MCF 10A (cell line): ENCODE measurements at regions not wholly inside any gene's neighbourhood (a gene's known extent, or its start where the extent isn't known, plus 50 kb on each side); places are given as distances from the start of the nearest gene placed in this dataset.

ENCODE experiments used
- BruUV-seq: library from RNA; stranded (reverse); fragments of 400-500 nt; replicated peaks from 2 replicates; lab custom pipeline; 2021; lab: Mats Ljungman, UMichigan
- CTCF ChIA-PET: fragments of 300-600 bp; sonication (Branson Sonifier 250); formaldehyde crosslinking; extraction: SDS; loops from one replicate; lab custom pipeline; 2021; ENCODE audit warnings: antibody characterized with exemption, inconsistent platforms; lab: Yijun Ruan, JAX
- POLR2A ChIA-PET: fragments of 300-600, 350-650 bp; sonication (Branson Sonifier 250); formaldehyde crosslinking; extraction: SDS; loops from one replicate; lab custom pipeline; 2020; ENCODE audit warnings: antibody characterized with exemption, inconsistent platforms; lab: Yijun Ruan, JAX
- DNase-seq: peaks from one replicate; pipeline ENCODE4 v3.0.0-alpha.2; 2018; ENCODE audit not compliant: unreplicated experiment
- H3K27ac Mint-ChIP-seq: one replicate; pipeline ENCODE4 v1.8.0; 2022; ENCODE audit warnings: mild to moderate bottlenecking, low read depth, mixed read lengths; ENCODE audit not compliant: unreplicated experiment
- H3K27me3 Mint-ChIP-seq: one replicate; pipeline ENCODE4 v1.8.0; 2022; ENCODE audit warnings: mixed read lengths; ENCODE audit not compliant: insufficient read depth, unreplicated experiment
- H3K36me3 Mint-ChIP-seq: one replicate; pipeline ENCODE4 v1.8.0; 2022; ENCODE audit warnings: mild to moderate bottlenecking, moderate library complexity, mixed read lengths; ENCODE audit not compliant: insufficient read depth, unreplicated experiment
- H3K4me1 Mint-ChIP-seq: one replicate; pipeline ENCODE4 v1.8.0; 2022; ENCODE audit warnings: mixed read lengths; ENCODE audit not compliant: insufficient read depth, unreplicated experiment
- H3K4me3 Mint-ChIP-seq: one replicate; pipeline ENCODE4 v1.8.0; 2022; ENCODE audit warnings: mild to moderate bottlenecking, moderate library complexity, mixed read lengths; ENCODE audit not compliant: unreplicated experiment
- H3K9me3 Mint-ChIP-seq: one replicate; pipeline ENCODE4 v1.8.0; 2022; ENCODE audit warnings: mixed read lengths; ENCODE audit not compliant: unreplicated experiment
- intact Hi-C: fragments of 100-400 bp; cut with micrococcal nuclease; formaldehyde crosslinking; loops from 2 replicates; pipeline ENCODE4 v1.14.1; 2022
- TF ChIP-seq, protein P1 (sequence below): fragments of 200-600 bp; IDR thresholded peaks from one replicate; pipeline ENCODE4 v1.8.0; 2022; ENCODE audit warnings: antibody characterized with exemption, mild to moderate bottlenecking; ENCODE audit not compliant: unreplicated experiment

DNA sequence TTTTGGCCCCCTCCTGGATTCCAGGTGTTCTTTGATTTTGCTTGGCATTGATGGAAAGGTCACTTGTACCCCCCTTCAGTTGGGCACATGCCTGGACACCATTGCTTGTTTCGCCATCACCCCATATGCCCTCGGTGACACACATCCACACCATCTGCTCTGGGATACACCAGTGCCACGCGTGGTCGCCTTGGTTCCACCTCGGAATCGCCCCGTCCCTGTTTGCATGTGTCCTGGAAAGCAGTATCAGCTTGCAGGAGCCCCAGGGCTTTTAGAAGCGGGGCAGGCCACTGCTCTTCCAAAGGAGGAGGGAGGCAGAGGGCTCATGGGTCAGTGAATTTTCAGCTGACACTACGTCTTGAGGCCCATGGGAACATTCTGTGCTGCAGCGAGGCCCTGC, 607.9 kb downstream of the KCNJ18 start:
- POLR2A ChIA-PET, result no interaction called here

DNA sequence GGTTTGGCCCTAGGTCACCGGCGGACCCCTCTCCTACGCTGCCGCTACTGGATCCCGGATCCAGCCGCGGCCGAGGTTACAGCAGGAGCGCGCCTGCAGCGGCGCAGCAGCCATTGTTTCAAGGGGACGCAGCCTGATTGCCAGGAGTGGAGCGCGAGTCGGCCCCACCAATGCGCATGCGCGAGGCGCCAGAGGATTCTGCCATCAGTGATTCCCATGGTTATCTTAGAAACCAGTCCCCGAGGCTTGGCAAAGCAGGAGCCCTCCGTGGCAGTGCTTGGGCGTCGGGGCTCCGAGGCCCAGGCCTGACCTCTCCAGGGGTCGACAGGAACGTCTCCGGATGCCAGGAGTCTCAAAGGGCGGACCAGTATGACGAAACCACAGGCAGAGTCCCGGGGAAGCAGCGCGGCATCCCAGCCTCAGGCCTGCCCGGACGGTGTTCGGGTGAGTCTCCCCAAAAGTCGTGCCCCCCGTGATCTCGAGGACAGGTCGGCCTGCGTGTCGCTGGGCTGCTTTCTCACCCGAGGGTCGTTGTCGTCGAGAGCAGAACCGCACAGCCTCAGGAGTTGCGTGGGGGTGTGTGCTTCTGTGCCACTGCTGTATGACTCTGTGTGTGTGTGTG, 608.5 kb downstream of the KCNJ18 start:
- CTCF ChIA-PET, result no interaction called here
- intact Hi-C loops, result no loop called here
- TF ChIP-seq, protein P1, sequence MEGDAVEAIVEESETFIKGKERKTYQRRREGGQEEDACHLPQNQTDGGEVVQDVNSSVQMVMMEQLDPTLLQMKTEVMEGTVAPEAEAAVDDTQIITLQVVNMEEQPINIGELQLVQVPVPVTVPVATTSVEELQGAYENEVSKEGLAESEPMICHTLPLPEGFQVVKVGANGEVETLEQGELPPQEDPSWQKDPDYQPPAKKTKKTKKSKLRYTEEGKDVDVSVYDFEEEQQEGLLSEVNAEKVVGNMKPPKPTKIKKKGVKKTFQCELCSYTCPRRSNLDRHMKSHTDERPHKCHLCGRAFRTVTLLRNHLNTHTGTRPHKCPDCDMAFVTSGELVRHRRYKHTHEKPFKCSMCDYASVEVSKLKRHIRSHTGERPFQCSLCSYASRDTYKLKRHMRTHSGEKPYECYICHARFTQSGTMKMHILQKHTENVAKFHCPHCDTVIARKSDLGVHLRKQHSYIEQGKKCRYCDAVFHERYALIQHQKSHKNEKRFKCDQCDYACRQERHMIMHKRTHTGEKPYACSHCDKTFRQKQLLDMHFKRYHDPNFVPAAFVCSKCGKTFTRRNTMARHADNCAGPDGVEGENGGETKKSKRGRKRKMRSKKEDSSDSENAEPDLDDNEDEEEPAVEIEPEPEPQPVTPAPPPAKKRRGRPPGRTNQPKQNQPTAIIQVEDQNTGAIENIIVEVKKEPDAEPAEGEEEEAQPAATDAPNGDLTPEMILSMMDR, result no peak
- Mint-ChIP-seq H3K9me3 (peaks cover 36% of the 10 kb centered on the region), H3K36me3 (no peaks in the 10 kb centered on the region), H3K27ac (no peak overlapping the region), H3K4me1 (no peaks in the 10 kb centered on the region), H3K27me3 (no peaks in the 10 kb centered on the region), H3K4me3 (no peak overlapping the region)
- POLR2A ChIA-PET, result no interaction called here
- BruUV-seq, result no TSS peak
- no peak for DNase-seq

More for the DNA sequence above, 607.9 kb downstream of the KCNJ18 start:
- TF ChIP-seq, protein P1, result no peak
- no peak for DNase-seq
- no TSS peak for BruUV-seq
- no peaks in the 10 kb centered on the region for H3K27me3 Mint-ChIP-seq
- no peak overlapping the region for H3K27ac Mint-ChIP-seq
- no peaks in the 10 kb centered on the region for H3K36me3 Mint-ChIP-seq
- CTCF ChIA-PET, result no interaction called here
- H3K4me3 Mint-ChIP-seq, result no peak overlapping the region
- intact Hi-C loops, result no loop called here
- no peaks in the 10 kb centered on the region for H3K4me1 Mint-ChIP-seq
- H3K9me3 Mint-ChIP-seq, result peaks cover 30% of the 10 kb centered on the region

DNA sequence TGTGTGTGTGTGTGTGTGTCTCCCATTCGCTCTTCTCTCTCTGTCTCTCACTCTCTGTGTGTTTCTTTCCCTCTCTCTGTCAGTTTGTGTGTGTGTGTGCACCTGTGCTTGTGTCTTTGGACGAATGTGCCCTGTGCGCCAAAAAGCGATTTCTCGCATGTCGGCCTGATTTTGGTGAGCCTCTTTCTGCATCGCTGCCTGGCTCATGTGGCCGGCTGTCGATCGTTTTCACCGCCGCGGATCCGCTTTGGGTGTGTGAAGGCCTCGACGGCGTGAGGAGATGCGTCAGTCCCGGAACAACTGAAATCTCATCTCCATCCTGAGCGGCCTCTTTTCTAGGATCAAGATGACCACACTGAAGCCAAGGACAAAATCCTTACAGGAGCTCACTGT, 609.0 kb downstream of the KCNJ18 start:
- intact Hi-C loops, result no loop called here
- Mint-ChIP-seq H3K27me3 (no peaks in the 10 kb centered on the region), H3K9me3 (peaks cover 37% of the 10 kb centered on the region), H3K36me3 (no peaks in the 10 kb centered on the region), H3K4me1 (no peaks in the 10 kb centered on the region), H3K27ac (no peak overlapping the region), H3K4me3 (no peak overlapping the region)
- TF ChIP-seq, protein P1, result no peak
- DNase-seq, result no peak
- BruUV-seq, result no TSS peak
- CTCF ChIA-PET, result no interaction called here
- POLR2A ChIA-PET, result no interaction called here

DNA sequence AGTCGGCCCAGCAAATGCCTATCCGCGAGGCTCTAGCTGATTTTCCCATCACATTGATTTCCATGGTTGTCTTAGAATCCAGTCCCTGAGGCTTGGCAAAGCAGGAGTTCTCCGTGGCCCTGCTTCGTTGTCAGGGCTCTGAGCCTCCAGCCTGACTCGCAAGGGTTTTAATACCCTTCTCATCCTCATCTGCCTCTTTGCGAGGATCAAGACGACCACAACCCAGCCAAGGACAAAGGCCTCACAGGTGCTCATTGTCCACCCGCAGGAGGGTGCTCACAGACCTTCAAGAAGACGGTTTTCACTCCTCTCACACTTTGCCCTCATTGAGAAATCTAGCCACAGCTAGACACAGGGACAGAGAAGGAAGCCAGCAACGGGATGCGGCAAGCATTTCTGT, 610.8 kb downstream of the KCNJ18 start:
- no peaks in the 10 kb centered on the region for H3K27me3 Mint-ChIP-seq
- TF ChIP-seq, protein P1, result no peak
- no TSS peak for BruUV-seq
- H3K36me3 Mint-ChIP-seq, result no peaks in the 10 kb centered on the region
- H3K4me1 Mint-ChIP-seq, result no peaks in the 10 kb centered on the region
- no peak overlapping the region for H3K4me3 Mint-ChIP-seq
- H3K9me3 Mint-ChIP-seq, result peaks cover 52% of the 10 kb centered on the region
- intact Hi-C loops, result no loop called here
- POLR2A ChIA-PET, result no interaction called here
- CTCF ChIA-PET, result no interaction called here
- H3K27ac Mint-ChIP-seq, result no peak overlapping the region
- DNase-seq, result no peak
